Right cardiac atrium (tissue), 5 donors: ENCODE measurements at regions not wholly inside any gene's neighbourhood (a gene's known extent, or its start where the extent isn't known, plus 50 kb on each side); places are given as distances from the start of the nearest gene placed in this dataset.
"Not testable (repeated sequence)": the region's sequence is repeated elsewhere in the genome, so short reads cannot be mapped to it uniquely, and the experiment has no call there.

ENCODE experiments used
- ATAC-seq, 2 donors: fragments of 200-7000 bp; cut with Tn5 transposase; one replicate each; pipeline versions ENCODE4 v1.8.0 to v1.9.1; 2020; ENCODE audit warnings: moderate library complexity in 2 of 2, mild to moderate bottlenecking in 1 of 2
- DNase-seq, 3 donors: peaks; one replicate each; pipeline ENCODE4 v3.0.0-alpha.2; 2020
- H3K27ac ChIP-seq: one replicate; pipeline ENCODE4 v1.5.1; 2013; ENCODE audit warnings: mild to moderate bottlenecking, low read length, control low read depth, moderate library complexity
- H3K27me3 ChIP-seq: one replicate; pipeline ENCODE4 v1.6.1; 2013; ENCODE audit not compliant: control insufficient read depth, insufficient read depth
- H3K4me1 ChIP-seq: one replicate; pipeline ENCODE4 v1.6.1; 2013; ENCODE audit warnings: low read length; ENCODE audit not compliant: control insufficient read depth, insufficient read depth
- H3K4me3 ChIP-seq: one replicate; pipeline ENCODE4 v1.5.1; 2013; ENCODE audit warnings: low read length, control low read depth
- H3K9me3 ChIP-seq: one replicate; pipeline ENCODE4 v1.6.1; 2013; ENCODE audit warnings: low read length; ENCODE audit not compliant: control insufficient read depth
- WGBS: extraction: QIAGEN DNeasy Blood & Tissue Kit; methylation state at CpG from one replicate; pipeline ENCODE4 v1.1.7; 2013; 5-methylcytosine and 5-hydroxymethylcytosine counted together
- intact Hi-C, 4 donors: fragments of 100-400 bp; cut with DNase I; formaldehyde crosslinking; loops; one replicate each; pipeline versions ENCODE4 v1.11.0 to v1.14.0; 2022 to 2023
- donor health status: healthy with polysubstance abuse.
- donor health status: DM: no; HTN: yes; CAD: no.
- donor health status: DM: no; HTN: no; CAD: no.
- donor health status: DM: no; HTN: yes; CAD: no; lungs with severe emphysema.
- donor health status: DM: yes; HTN: yes; CAD: no.

GRCh38 chr9:39463696-39464095 is 108.2 kb downstream of the SPATA31A1 start:
- H3K27ac ChIP-seq, H3K9me3 ChIP-seq, DNase-seq, H3K4me1 ChIP-seq, H3K27me3 ChIP-seq, intact Hi-C loops: not testable (repeated sequence)
- WGBS, result 13% methylated on average over 6 of the region's 8 CpGs
- H3K4me3 ChIP-seq, result peak overlapping the region; percentile 48
- peak in 1 of 2 donors; percentile 27 for ATAC-seq

- H3K9me3 ChIP-seq, H3K4me1 ChIP-seq, H3K27me3 ChIP-seq, intact Hi-C loops: not testable (repeated sequence)
- DNase-seq (peak; percentile 90 to 93 (median 93)), ATAC-seq (peak; percentile 100)
- Histone ChIP-seq H3K27ac (peak overlapping the region; percentile 48), H3K4me3 (peak overlapping the region; percentile 48)
- WGBS, result under 1% methylated on average over 41 of the region's 46 CpGs
These were observed 108.8 kb downstream of the SPATA31A1 start for GRCh38 chr9:39464122-39464777.

- H3K27ac ChIP-seq, intact Hi-C loops, H3K27me3 ChIP-seq, H3K9me3 ChIP-seq, H3K4me1 ChIP-seq, H3K4me3 ChIP-seq, DNase-seq, ATAC-seq: not testable (repeated sequence)
- 71% methylated on average over 1 of the region's 1 CpG for WGBS
These were observed 119.0 kb downstream of the SPATA31A1 start for GRCh38 chr9:39474499-39474898.

GRCh38 chr9:39483073-39483472 is 127.6 kb downstream of the SPATA31A1 start:
- H3K9me3 ChIP-seq, DNase-seq, intact Hi-C loops, H3K27ac ChIP-seq, H3K27me3 ChIP-seq, H3K4me1 ChIP-seq, ATAC-seq, H3K4me3 ChIP-seq: not testable (repeated sequence)
- 89% methylated on average over 4 of the region's 4 CpGs for WGBS

GRCh38 chr9:39483880-39484279 is 128.4 kb downstream of the SPATA31A1 start:
- ATAC-seq, result not testable (repeated sequence)

GRCh38 chr9:39484292-39484691 is 128.8 kb downstream of the SPATA31A1 start:
- H3K4me3 ChIP-seq, H3K9me3 ChIP-seq, DNase-seq, intact Hi-C loops, H3K4me1 ChIP-seq, ATAC-seq, H3K27me3 ChIP-seq, H3K27ac ChIP-seq: not testable (repeated sequence)
- WGBS, result 69% methylated on average over 1 of the region's 1 CpG

More at GRCh38 chr9:39483880-39484279, 128.4 kb downstream of the SPATA31A1 start:
- H3K4me3 ChIP-seq, H3K27me3 ChIP-seq, H3K9me3 ChIP-seq, H3K27ac ChIP-seq, DNase-seq, intact Hi-C loops, H3K4me1 ChIP-seq: not testable (repeated sequence)
- 66% methylated on average over 2 of the region's 2 CpGs for WGBS

- H3K27me3 ChIP-seq, H3K9me3 ChIP-seq, H3K4me3 ChIP-seq, intact Hi-C loops, H3K27ac ChIP-seq, ATAC-seq, H3K4me1 ChIP-seq: not testable (repeated sequence)
- 93% methylated on average over 8 of the region's 16 CpGs for WGBS
- DNase-seq, result peak in 2 of 3 donors; percentile 6 to 27
These were observed 132.0 kb downstream of the SPATA31A1 start for GRCh38 chr9:39487477-39487876.

GRCh38 chr9:39496248-39496647 is 140.8 kb downstream of the SPATA31A1 start:
- H3K27me3 ChIP-seq, H3K4me1 ChIP-seq, ATAC-seq, intact Hi-C loops, DNase-seq, H3K27ac ChIP-seq, H3K4me3 ChIP-seq, H3K9me3 ChIP-seq: not testable (repeated sequence)
- 75% methylated on average over 3 of the region's 4 CpGs for WGBS

GRCh38 chr9:39503178-39503577 is 147.7 kb downstream of the SPATA31A1 start:
- H3K27ac ChIP-seq, ATAC-seq, H3K4me1 ChIP-seq, DNase-seq, intact Hi-C loops, H3K4me3 ChIP-seq, H3K9me3 ChIP-seq, H3K27me3 ChIP-seq: not testable (repeated sequence)
- WGBS, result no CpG with 5 or more reads among the region's 4 CpGs

GRCh38 chr9:39527387-39528029 is 172.0 kb downstream of the SPATA31A1 start:
- H3K4me1 ChIP-seq, intact Hi-C loops, ATAC-seq, H3K27me3 ChIP-seq, H3K27ac ChIP-seq, DNase-seq, H3K9me3 ChIP-seq, H3K4me3 ChIP-seq: not testable (repeated sequence)
- WGBS, result 93% methylated on average over 3 of the region's 9 CpGs

- H3K4me1 ChIP-seq, intact Hi-C loops, ATAC-seq, H3K4me3 ChIP-seq, H3K27me3 ChIP-seq, H3K27ac ChIP-seq, H3K9me3 ChIP-seq, DNase-seq: not testable (repeated sequence)
- WGBS, result 85% methylated on average over 2 of the region's 6 CpGs
These were observed 177.1 kb downstream of the SPATA31A1 start for GRCh38 chr9:39532597-39532996.
